SU-DHL-6 (cell line): ENCODE measurements at regions not wholly inside any gene's neighbourhood (a gene's known extent, or its start where the extent isn't known, plus 50 kb on each side); places are given as distances from the start of the nearest gene placed in this dataset.

Experiments used
- H2AFZ ChIP-seq: fragments of 200-600 bp; sonication (generic); 2 replicates; pipeline ENCODE4 v1.6.1; 2014; ENCODE audit warnings: low read depth, mild to moderate bottlenecking, moderate library complexity, mixed read lengths, antibody characterized with exemption, low read length; ENCODE audit not compliant: severe bottlenecking
- H3F3A ChIP-seq: fragments of 200-600 bp; shearing (Covaris generic); 2 replicates; pipeline ENCODE4 v1.6.0; 2016; ENCODE audit warnings: antibody characterized with exemption, mild to moderate bottlenecking; ENCODE audit not compliant: insufficient read depth
- H3K27ac ChIP-seq: fragments of 200-600 bp; sonication (generic); 2 replicates; pipeline ENCODE4 v1.5.1; 2016; ENCODE audit warnings: low read depth, mild to moderate bottlenecking, low read length, moderate library complexity, mixed read lengths
- H3K27me3 ChIP-seq: fragments of 200-600 bp; sonication (generic), shearing (Covaris generic); 2 replicates; pipeline ENCODE4 v1.6.0; 2014; ENCODE audit warnings: mild to moderate bottlenecking, low read length
- H3K36me3 ChIP-seq: fragments of 200-600 bp; sonication (generic); 2 replicates; pipeline ENCODE4 v1.6.1; 2014; ENCODE audit warnings: mild to moderate bottlenecking, low read length, mixed read lengths
- H3K4me2 ChIP-seq: fragments of 300-600, 200-600 bp; shearing (Covaris generic), sonication (generic); 2 replicates; pipeline ENCODE4 v1.6.0; 2014; ENCODE audit warnings: low read length, low read depth, mild to moderate bottlenecking; ENCODE audit not compliant: poor library complexity, severe bottlenecking
- H3K4me3 ChIP-seq: fragments of 200-600 bp; sonication (generic); 2 replicates; pipeline ENCODE4 v1.5.1; 2014; ENCODE audit warnings: antibody characterized with exemption, low read length, mild to moderate bottlenecking, mixed read lengths; ENCODE audit not compliant: insufficient read depth, poor library complexity, severe bottlenecking
- H3K79me2 ChIP-seq: fragments of 200-600 bp; sonication (generic); 2 replicates; pipeline ENCODE4 v1.6.1; 2014; ENCODE audit warnings: mild to moderate bottlenecking, low read length, moderate library complexity; ENCODE audit not compliant: insufficient read depth
- H3K9ac ChIP-seq: fragments of 200-600 bp; sonication (generic); 2 replicates; pipeline ENCODE4 v1.7.0; 2014; ENCODE audit warnings: mild to moderate bottlenecking, low read length
- H3K9me2 ChIP-seq: fragments of 200-600 bp; sonication (generic); replicated peaks from 2 replicates; pipeline ENCODE4 v1.6.1; 2014; ENCODE audit warnings: low read length; ENCODE audit not compliant: insufficient read depth
- H3K9me3 ChIP-seq: fragments of 200-600 bp; sonication (generic); 2 replicates; pipeline ENCODE4 v1.6.1; 2014; ENCODE audit warnings: low read length, mixed read lengths; ENCODE audit not compliant: insufficient read depth
- H4K20me1 ChIP-seq: fragments of 200-600 bp; sonication (generic); 2 replicates; pipeline ENCODE4 v1.6.1; 2014; ENCODE audit warnings: low read depth, mild to moderate bottlenecking, antibody characterized with exemption, low read length, moderate library complexity, mixed read lengths
- CTCF ChIP-seq: fragments of 200-600 bp; sonication (generic); IDR thresholded peaks from one replicate; pipeline ENCODE4 v1.5.1; 2017; ENCODE audit warnings: antibody characterized with exemption, mild to moderate bottlenecking, low read length, moderate library complexity; ENCODE audit not compliant: insufficient read depth, poor library complexity, severe bottlenecking
- EZH2phosphoT487 ChIP-seq: fragments of 200-600 bp; sonication (generic), shearing (Covaris generic); conservative IDR thresholded peaks from 2 replicates; pipeline ENCODE4 v1.6.1; 2018; ENCODE audit warnings: mild to moderate bottlenecking, antibody characterized with exemption, low read length, moderate library complexity, mixed read lengths

- H3F3A ChIP-seq: no peaks in the 10 kb centered on the region
- H3K9me2 ChIP-seq: no peaks in the 10 kb centered on the region
- no peaks in the 10 kb centered on the region for H3K36me3 ChIP-seq
- no peak overlapping the region for H2AFZ ChIP-seq
- no peak overlapping the region for H3K4me2 ChIP-seq
- TF ChIP-seq CTCF: no peak
- TF ChIP-seq EZH2phosphoT487: no peak
- H3K79me2 ChIP-seq: no peaks in the 10 kb centered on the region
- H3K4me3 ChIP-seq: no peak overlapping the region
- no peaks in the 10 kb centered on the region for H4K20me1 ChIP-seq
- H3K27me3 ChIP-seq: no peaks in the 10 kb centered on the region
- no peaks in the 10 kb centered on the region for H3K9me3 ChIP-seq
- no peak overlapping the region for H3K9ac ChIP-seq
- H3K27ac ChIP-seq: no peak overlapping the region
Observed at GRCh38 chr13:80824229-80824628, 483.3 kb upstream of the SPRY2 start.

GRCh38 chr13:80823472-80823871 is 482.5 kb upstream of the SPRY2 start:
- no peaks in the 10 kb centered on the region for H3F3A ChIP-seq
- H3K27me3 ChIP-seq: no peaks in the 10 kb centered on the region
- TF ChIP-seq EZH2phosphoT487: no peak
- no peak for TF ChIP-seq CTCF
- no peak overlapping the region for H3K4me3 ChIP-seq
- H3K9me3 ChIP-seq: no peaks in the 10 kb centered on the region
- H4K20me1 ChIP-seq: no peaks in the 10 kb centered on the region
- H3K79me2 ChIP-seq: no peaks in the 10 kb centered on the region
- H3K9me2 ChIP-seq: no peaks in the 10 kb centered on the region
- no peak overlapping the region for H3K4me2 ChIP-seq
- no peak overlapping the region for H3K9ac ChIP-seq
- no peak overlapping the region for H2AFZ ChIP-seq
- H3K36me3 ChIP-seq: no peaks in the 10 kb centered on the region
- H3K27ac ChIP-seq: no peak overlapping the region

GRCh38 chr13:80821466-80821865 is 480.5 kb upstream of the SPRY2 start:
- Histone ChIP-seq H3K9me2 (no peaks in the 10 kb centered on the region), H4K20me1 (no peaks in the 10 kb centered on the region), H3K4me2 (no peak overlapping the region)

More at GRCh38 chr13:80821466-80821865, 480.5 kb upstream of the SPRY2 start:
- Histone ChIP-seq H3K27ac (no peak overlapping the region), H3K36me3 (no peaks in the 10 kb centered on the region), H3K9me3 (no peaks in the 10 kb centered on the region), H3F3A (no peaks in the 10 kb centered on the region), H3K4me3 (no peak overlapping the region), H3K27me3 (no peaks in the 10 kb centered on the region), H2AFZ (no peak overlapping the region), H3K9ac (no peak overlapping the region), H3K79me2 (no peaks in the 10 kb centered on the region)
- TF ChIP-seq EZH2phosphoT487: no peak
- no peak for TF ChIP-seq CTCF
